ENCODE measurements at regions not wholly inside any gene's neighbourhood (a gene's known extent, or its start where the extent isn't known, plus 50 kb on each side); places are given as distances from the start of the nearest gene placed in this dataset.

GRCh38 chr10:107502229-107502985, 337.9 kb upstream of the SORCS1 start:
- H4K20me1 ChIP-seq (replicated peaks in 1 of 2; ENCODE audit: control insufficient read depth in 1 of 2, insufficient read depth in 2 of 2, low read length in 2 of 2): no peaks in the 10 kb centered on the region
- H2AK5ac ChIP-seq (ENCODE audit: low read depth, low read length): no peak overlapping the region
- H3K4me2 ChIP-seq (ENCODE audit: insufficient read depth in 1 of 2, low read depth in 2 of 2, low read length in 2 of 2): no peak overlapping the region
- no peaks in the 10 kb centered on the region for H3K79me1 ChIP-seq (ENCODE audit: low read depth, low read length)
- no peak for FAIRE-seq
- TF ChIP-seq ATF2 (IDR thresholded peaks at IDR 0.05; ENCODE audit: low read length): no peak
- no peak for TF ChIP-seq CTBP2 (IDR thresholded peaks at IDR 0.05; ENCODE audit: borderline replicate concordance, insufficient read depth, insufficient read length, low read length)
- TF ChIP-seq RFX5 (IDR thresholded peaks at IDR 0.05; ENCODE audit: borderline replicate concordance, low read depth, low read length): no peak
- TF ChIP-seq EZH2 (IDR thresholded peaks at IDR 0.05; ENCODE audit: low read depth, low read length, severe bottlenecking): no peak
- no peak for TF ChIP-seq ZNF274 (IDR thresholded peaks at IDR 0.05; ENCODE audit: borderline replicate concordance, extremely low read depth, low read length)
- no peak for TF ChIP-seq TAF1 (IDR thresholded peaks at IDR 0.05; ENCODE audit: low read depth, low read length)
- H4K5ac ChIP-seq (ENCODE audit: insufficient read length, low read depth, low read length): no peak overlapping the region
- no peaks in the 10 kb centered on the region for H3K36me3 ChIP-seq (ENCODE audit: control insufficient read depth in 2 of 4, insufficient read depth in 4 of 4, low read length in 3 of 4)
- H3K14ac ChIP-seq (ENCODE audit: insufficient read length): no peak overlapping the region
- no peak overlapping the region for H3K27ac ChIP-seq (ENCODE audit: low read depth, low read length)
- peaks cover 13 to 18% of the 10 kb centered on the region in 2 experiments; a peak in 3 of 4 replicates for H3K9me3 ChIP-seq (ENCODE audit: insufficient read depth in 2 of 2, low read depth in 1 of 2, low read length in 1 of 2)
- H2BK5ac ChIP-seq (ENCODE audit: low read depth, low read length): no peak overlapping the region
- DNase-seq (ENCODE audit: low read depth in 1 of 2, low spot score in 2 of 2): no peak
- no peak overlapping the region for H3K4me3 ChIP-seq (ENCODE audit: extremely low read depth in 1 of 4, insufficient read depth in 2 of 4, low read depth in 3 of 4, low read length in 4 of 4)
- no peak overlapping the region for H2AFZ ChIP-seq (ENCODE audit: low read length)
- H3K9ac ChIP-seq (replicated peaks in 1 of 4; ENCODE audit: extremely low read depth in 1 of 4, low read depth in 3 of 4, low read length in 3 of 4): no peak overlapping the region
- no peak overlapping the region for H3K23ac ChIP-seq (ENCODE audit: insufficient read length)
- H2BK12ac ChIP-seq (ENCODE audit: low read depth, low read length): no peak overlapping the region
- H3K23me2 ChIP-seq (ENCODE audit: low read depth, low read length): no peaks in the 10 kb centered on the region
- CTCF ChIA-PET (ENCODE audit: partially characterized antibody): interaction anchor here (0.8 kb wide), 1 partner anchor 268 kb away, joined by 3 read pairs; no protein-coding TSS in a partner anchor
- H2BK15ac ChIP-seq (ENCODE audit: low read length): no peak overlapping the region
- H3K79me2 ChIP-seq (ENCODE audit: control insufficient read depth in 1 of 2, insufficient read depth in 2 of 2, low read length in 2 of 2): no peaks in the 10 kb centered on the region
- H3K4me1 ChIP-seq (replicated peaks in 1 of 4; ENCODE audit: control insufficient read depth in 3 of 4, insufficient read depth in 4 of 4, low read length in 3 of 4): no peaks in the 10 kb centered on the region
- H4K91ac ChIP-seq (replicated peaks; ENCODE audit: insufficient read length, low read length): no peak overlapping the region
- no peaks in the 10 kb centered on the region for H3K27me3 ChIP-seq (replicated peaks in 1 of 4; ENCODE audit: control insufficient read depth in 3 of 4, extremely low read depth in 1 of 4, insufficient read depth in 3 of 4, low read length in 3 of 4)
- H3K18ac ChIP-seq (ENCODE audit: extremely low read depth, low read length): no peak overlapping the region
- H2BK120ac ChIP-seq (replicated peaks; ENCODE audit: low read depth, low read length): no peak overlapping the region
- H2BK20ac ChIP-seq (ENCODE audit: low read length): no peak overlapping the region
- WGBS, 2 experiments (ENCODE audit: extremely low coverage in 1 of 2, insufficient coverage in 1 of 2, insufficient read length in 1 of 2, insufficient replicate concordance in 2 of 2, low coverage in 1 of 2, low lambda C conversion rate in 2 of 2, missing lambda C conversion rate in 1 of 2): 93% methylated on average over 1 of the region's 1 CpG; no CpG with 5 or more reads in 1 of the 2 experiments
- POLR2A ChIA-PET (ENCODE audit: partially characterized antibody): no interaction called here
- no peak overlapping the region for H3K56ac ChIP-seq (replicated peaks; ENCODE audit: insufficient read length, low read depth, low read length)
- H3K4ac ChIP-seq (replicated peaks; ENCODE audit: insufficient read length, low read depth, low read length): no peak overlapping the region
- H4K8ac ChIP-seq (ENCODE audit: extremely low read depth, insufficient read depth, low read length): no peak overlapping the region
